ENCODE measurements at regions not wholly inside any gene's neighbourhood (a gene's known extent, or its start where the extent isn't known, plus 50 kb on each side); places are given as distances from the start of the nearest gene placed in this dataset.

- CTCF ChIA-PET, result no interaction called here
- POLR2A ChIA-PET, result no interaction called here
- no peak for TF ChIP-seq CTCF (IDR thresholded peaks at IDR 0.05; ENCODE audit: insufficient read depth, low read length, missing control alignments)
Measured at GRCh38 chr2:7988440-7988839, 693.4 kb upstream of the ID2 start.

GRCh38 chr2:7989823-7990222 lies 692.0 kb upstream of the ID2 start:
- H3K4me3 ChIP-seq (ENCODE audit: low read depth, low read length), result no peak overlapping the region
- ChIA-PET POLR2A (no interaction called here), CTCF (interaction anchor here (2.0 kb wide), 1 partner anchor 9 kb away, joined by 5 read pairs; no protein-coding TSS in a partner anchor)
- no peak for DNase-seq (ENCODE audit: low read depth, low spot score)
- TF ChIP-seq CTCF (IDR thresholded peaks at IDR 0.05; ENCODE audit: insufficient read depth, low read length, missing control alignments), result no peak

More at GRCh38 chr2:7988440-7988839, 693.4 kb upstream of the ID2 start:
- no peak for DNase-seq (ENCODE audit: low read depth, low spot score)
- no peak overlapping the region for H3K4me3 ChIP-seq (ENCODE audit: low read depth, low read length)

GRCh38 chr2:7992612-7993602 lies 688.9 kb upstream of the ID2 start:
- POLR2A ChIA-PET, result no interaction called here
- no peak for TF ChIP-seq CTCF (IDR thresholded peaks at IDR 0.05; ENCODE audit: insufficient read depth, low read length, missing control alignments)
- H3K4me3 ChIP-seq (ENCODE audit: low read depth, low read length), result no peak overlapping the region
- CTCF ChIA-PET, result interaction anchor here (0.8 to 2.2 kb wide), 3 partner anchors 11 to 25 kb away, joined by 3 to 4 read pairs (median 3); no protein-coding TSS in a partner anchor
- DNase-seq (ENCODE audit: low read depth, low spot score), result no peak

- DNase-seq (ENCODE audit: low read depth, low spot score), result no peak
- ChIA-PET CTCF (no interaction called here), POLR2A (no interaction called here)
- TF ChIP-seq CTCF (IDR thresholded peaks at IDR 0.05; ENCODE audit: insufficient read depth, low read length, missing control alignments), result no peak
- H3K4me3 ChIP-seq (ENCODE audit: low read depth, low read length), result no peak overlapping the region
Measured at GRCh38 chr2:7994397-7994951, 687.4 kb upstream of the ID2 start.

- no peak for DNase-seq (ENCODE audit: low read depth, low spot score)
- no peak for TF ChIP-seq CTCF (IDR thresholded peaks at IDR 0.05; ENCODE audit: insufficient read depth, low read length, missing control alignments)
- H3K4me3 ChIP-seq (ENCODE audit: low read depth, low read length), result no peak overlapping the region
- ChIA-PET POLR2A (no interaction called here), CTCF (no interaction called here)
Measured at GRCh38 chr2:7997279-7997678, 684.6 kb upstream of the ID2 start.
